ENCODE measurements at regions not wholly inside any gene's neighbourhood (a gene's known extent, or its start where the extent isn't known, plus 50 kb on each side); places are given as distances from the start of the nearest gene placed in this dataset.
"Not testable (repeated sequence)": the region's sequence is repeated elsewhere in the genome, so short reads cannot be mapped to it uniquely, and the experiment has no call there.

DNA sequence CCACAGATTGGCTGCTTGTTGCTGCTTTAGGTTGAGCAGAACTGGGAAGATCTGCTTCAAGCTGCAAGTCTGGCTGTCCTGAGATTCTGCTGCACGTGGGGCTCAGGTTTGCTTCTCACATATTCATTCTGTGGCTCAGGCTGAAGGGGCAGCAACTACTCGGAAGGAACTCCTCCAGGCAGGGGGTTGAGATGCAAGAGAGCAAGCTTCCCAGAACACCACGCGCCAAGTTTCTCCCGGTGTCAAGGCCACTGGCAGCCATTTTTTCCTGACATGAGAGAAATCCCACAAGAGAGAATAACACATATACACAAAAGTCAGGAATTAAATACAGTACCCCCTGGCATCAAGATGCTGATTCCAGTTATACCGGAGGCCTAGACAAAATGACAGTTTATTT is 887.6 kb upstream of the SLC10A2 start:
- no peak overlapping the region for H3K4me3 ChIP-seq (ENCODE audit: low read depth, low read length)
- DNase-seq (ENCODE audit: low read depth), result no peak

DNA sequence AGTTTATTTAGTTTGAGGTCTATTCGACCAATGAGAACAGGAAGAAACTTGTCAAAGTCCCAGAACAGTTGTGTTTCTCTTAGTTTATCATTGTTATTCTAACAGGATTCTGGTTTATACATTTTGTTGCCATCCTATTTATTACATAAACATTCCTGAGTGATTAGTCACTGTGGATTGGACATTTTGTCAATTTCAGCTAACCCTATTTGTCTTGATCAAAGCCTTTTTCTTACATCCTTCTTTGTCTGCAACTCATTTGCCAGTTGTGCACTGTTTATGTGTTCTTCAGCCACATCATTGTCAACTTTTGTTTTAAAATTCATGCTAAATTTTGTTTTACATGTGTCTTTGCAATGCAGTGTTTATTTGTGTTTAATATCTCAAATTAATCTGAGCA is 886.0 kb upstream of the SLC10A2 start:
- H3K4me3 ChIP-seq (ENCODE audit: low read depth, low read length), result no peak overlapping the region

DNA sequence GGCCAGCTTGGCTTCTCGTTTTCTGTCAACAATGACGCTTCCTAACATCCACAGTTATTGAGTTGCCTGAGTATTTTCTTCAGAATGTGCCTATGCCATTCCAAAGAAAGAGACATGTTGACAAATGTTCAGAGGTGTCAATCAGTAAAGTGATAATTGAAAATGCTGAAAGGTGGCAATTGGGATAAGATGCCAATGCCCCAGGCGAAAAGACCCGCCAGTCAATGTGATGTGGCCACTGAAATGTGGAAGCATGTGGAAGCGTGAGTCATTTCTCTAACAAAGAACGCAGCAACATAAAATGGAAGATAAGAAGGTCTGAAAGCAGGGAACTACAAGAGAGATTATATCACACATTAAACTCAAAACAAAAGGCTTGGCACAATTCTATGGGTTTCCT is 882.2 kb upstream of the SLC10A2 start:
- DNase-seq (ENCODE audit: low read depth), result no peak
- no peak overlapping the region for H3K4me3 ChIP-seq (ENCODE audit: low read depth, low read length)

More for the DNA sequence above, 886.0 kb upstream of the SLC10A2 start:
- no peak for DNase-seq (ENCODE audit: low read depth)

DNA sequence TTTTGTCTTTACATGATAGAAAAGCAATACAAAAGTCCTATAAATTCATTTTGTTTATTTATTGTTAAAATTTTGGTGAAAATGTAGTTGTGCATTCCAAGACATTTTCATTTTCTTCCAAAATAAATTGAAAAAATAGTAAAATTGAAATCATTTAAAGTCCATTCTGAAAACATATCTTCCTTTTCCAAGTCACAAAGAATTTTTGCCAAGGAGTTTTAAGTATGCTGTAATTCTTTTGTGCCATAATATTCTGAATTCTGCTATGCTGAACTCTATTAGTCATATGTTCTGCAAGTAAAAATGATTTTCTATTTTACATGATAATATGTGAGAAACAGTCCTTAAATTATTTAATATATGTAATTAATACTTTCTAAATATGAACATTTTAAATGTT is 879.6 kb upstream of the SLC10A2 start:
- no peak for DNase-seq (ENCODE audit: low read depth)
- H3K4me3 ChIP-seq (ENCODE audit: low read depth, low read length), result no peak overlapping the region

DNA sequence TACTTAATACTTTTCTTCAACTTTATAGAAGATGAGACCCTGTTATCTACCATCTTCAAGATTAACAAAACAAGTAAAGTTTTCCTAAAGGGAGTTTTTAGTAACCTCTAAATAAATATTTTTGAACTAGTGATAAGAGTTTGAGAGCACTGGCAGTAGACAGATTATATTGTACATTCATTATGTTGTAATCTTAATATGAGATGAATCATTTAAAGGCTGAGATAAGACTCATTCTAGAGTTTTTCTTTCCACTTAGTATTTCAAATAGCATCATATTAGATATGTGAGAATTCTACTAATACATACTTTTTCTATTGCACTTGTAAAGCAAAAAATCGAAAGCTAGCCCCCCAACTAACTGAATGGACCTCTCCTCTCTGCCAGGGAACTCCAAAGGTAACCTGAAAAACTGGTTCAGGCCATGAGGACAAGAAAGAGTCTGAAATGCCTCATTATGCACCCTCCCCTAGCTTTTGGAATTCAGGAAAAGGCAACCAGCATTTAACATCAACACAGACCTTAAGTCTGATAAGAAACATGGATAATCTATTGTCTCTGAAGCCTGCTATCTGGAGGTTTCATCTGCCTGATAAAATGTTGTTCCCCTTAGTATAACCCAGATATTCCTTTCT is 875.4 kb upstream of the SLC10A2 start:
- H3K4me3 ChIP-seq (ENCODE audit: low read depth, low read length), result no peak overlapping the region
- DNase-seq (ENCODE audit: low read depth), result no peak

DNA sequence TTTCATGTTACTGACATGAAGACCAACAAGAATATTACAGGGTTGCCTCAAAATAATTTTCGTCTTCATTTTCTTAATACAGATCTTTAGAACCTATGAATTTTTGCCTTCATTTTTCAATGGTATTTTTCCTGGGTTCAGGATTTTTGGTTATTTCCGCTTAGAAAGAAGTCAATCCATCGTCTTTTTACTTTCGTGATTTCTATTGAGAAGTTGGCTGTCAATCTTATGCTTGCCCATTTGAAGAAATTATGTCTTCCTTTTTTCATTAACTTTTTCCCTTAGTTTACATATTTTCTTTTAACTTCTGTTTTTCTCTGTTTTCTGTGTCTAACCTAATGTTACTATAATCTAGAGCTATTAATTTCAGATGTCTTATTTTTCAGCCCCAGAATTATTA is 868.9 kb upstream of the SLC10A2 start:
- no peak overlapping the region for H3K4me3 ChIP-seq (ENCODE audit: low read depth, low read length)
- no peak for DNase-seq (ENCODE audit: low read depth)

DNA sequence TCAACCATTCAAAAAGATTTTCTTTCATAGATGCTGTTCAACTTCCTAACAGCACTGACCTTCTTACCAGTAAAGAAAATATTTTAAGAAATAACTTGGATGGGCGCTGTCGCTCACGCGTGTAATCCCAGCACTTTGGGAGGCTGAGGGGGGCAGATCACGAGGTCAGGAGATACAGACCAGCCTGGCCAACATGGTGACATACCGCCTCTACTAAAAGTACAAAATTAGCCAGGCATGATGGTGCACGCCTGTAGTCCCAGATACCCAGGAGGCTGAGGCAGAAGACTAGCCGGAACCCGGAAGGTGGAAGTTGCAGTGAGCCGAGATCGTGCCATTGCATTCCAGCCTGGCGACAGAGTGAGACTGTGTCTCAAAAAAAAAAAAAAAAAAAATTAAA is 865.7 kb upstream of the SLC10A2 start:
- DNase-seq (ENCODE audit: low read depth), result no peak
- H3K4me3 ChIP-seq (ENCODE audit: low read depth, low read length), result no peak overlapping the region

GRCh38 chr13:103931331-103931845 is 865.2 kb upstream of the SLC10A2 start:
- H3K4me3 ChIP-seq (ENCODE audit: low read depth, low read length), result no peak overlapping the region
- DNase-seq (ENCODE audit: low read depth), result no peak

DNA sequence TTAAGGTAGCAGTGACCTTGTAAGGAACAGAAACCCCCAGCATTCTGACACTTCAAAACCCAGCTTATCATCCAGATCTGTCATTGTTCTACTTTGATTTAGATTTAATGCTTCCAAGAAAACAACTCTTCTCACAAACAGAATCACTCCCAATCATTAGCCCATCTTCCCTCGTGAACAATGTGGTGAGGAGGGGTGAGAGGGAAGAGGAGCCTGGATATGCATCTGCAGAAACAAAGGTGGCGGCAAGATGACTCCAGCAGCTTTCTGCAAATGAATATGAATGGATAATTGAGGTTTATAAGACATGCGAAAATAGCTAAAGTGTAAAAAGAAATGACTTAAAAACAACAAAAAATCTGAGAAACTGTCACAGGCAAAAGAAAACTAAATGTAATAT is 859.9 kb upstream of the SLC10A2 start:
- H3K4me3 ChIP-seq (ENCODE audit: low read depth, low read length), result no peak overlapping the region
- no peak for DNase-seq (ENCODE audit: low read depth)

- DNase-seq (ENCODE audit: low read depth), result no peak
Observed at GRCh38 chr13:103908911-103909310, 842.7 kb upstream of the SLC10A2 start.

GRCh38 chr13:103908274-103908673 is 842.1 kb upstream of the SLC10A2 start:
- no peak overlapping the region for H3K4me3 ChIP-seq (ENCODE audit: low read depth, low read length)
- no peak for DNase-seq (ENCODE audit: low read depth)

More at GRCh38 chr13:103908911-103909310, 842.7 kb upstream of the SLC10A2 start:
- no peak overlapping the region for H3K4me3 ChIP-seq (ENCODE audit: low read depth, low read length)

- no peak overlapping the region for H3K4me3 ChIP-seq (ENCODE audit: low read depth, low read length)
- DNase-seq (ENCODE audit: low read depth), result no peak
Observed at GRCh38 chr13:103903790-103904189, 837.6 kb upstream of the SLC10A2 start.

GRCh38 chr13:103898481-103898880 is 832.3 kb upstream of the SLC10A2 start:
- no peak overlapping the region for H3K4me3 ChIP-seq (ENCODE audit: low read depth, low read length)
- no peak for DNase-seq (ENCODE audit: low read depth)

DNA sequence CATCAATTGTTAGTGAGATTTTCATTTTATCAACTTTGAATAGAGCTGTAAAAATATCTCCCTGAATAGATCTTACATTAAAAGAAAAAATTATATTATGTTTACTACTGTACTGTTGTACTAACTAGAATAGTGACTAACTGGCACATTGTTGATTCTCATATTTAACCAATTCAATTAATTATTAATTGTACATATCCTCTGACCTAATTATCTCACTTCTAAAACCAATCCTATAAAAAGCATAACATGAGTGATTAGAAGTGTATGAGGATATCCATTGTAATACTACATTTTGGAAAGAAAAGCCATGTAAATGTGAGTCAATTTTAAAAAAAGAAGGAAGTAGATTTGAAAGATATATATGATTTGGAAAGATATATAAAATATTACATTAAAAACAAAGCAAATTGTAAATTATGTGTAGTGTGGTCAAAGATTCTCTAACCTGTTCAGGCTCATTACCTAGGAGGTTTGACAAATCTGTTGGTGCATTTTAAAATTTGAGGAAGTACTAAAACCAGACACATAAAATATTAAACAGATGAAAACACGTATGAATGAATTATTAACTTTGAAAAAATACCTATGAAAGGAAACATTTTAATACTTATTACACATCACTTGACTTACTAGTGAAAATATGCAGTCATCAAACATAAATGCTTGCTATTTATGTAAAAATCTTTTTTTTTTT is 829.8 kb upstream of the SLC10A2 start:
- DNase-seq (ENCODE audit: low read depth), result no peak
- no peak overlapping the region for H3K4me3 ChIP-seq (ENCODE audit: low read depth, low read length)

DNA sequence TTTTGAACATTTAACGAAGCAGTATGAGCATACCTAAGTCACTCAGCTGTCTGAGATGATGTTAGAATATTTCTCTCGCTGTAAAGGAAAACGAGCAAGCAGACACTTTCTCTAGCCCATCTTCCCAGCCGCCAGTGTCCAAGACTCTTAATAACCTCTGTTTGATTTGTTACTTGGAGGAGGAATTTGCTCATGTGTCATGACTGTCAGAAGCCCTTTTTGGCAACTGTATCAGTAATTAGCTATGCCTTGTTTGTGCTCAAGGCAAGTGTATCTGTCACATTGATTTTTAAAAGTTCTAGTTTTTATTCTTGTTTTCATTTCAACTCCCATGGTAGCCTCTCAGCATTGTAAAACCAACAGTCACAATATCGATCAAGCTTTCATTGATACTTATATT is 828.4 kb upstream of the SLC10A2 start:
- no peak overlapping the region for H3K4me3 ChIP-seq (ENCODE audit: low read depth, low read length)
- DNase-seq (ENCODE audit: low read depth), result no peak

GRCh38 chr13:103884101-103884723 is 818.0 kb upstream of the SLC10A2 start:
- no peak overlapping the region for H3K4me3 ChIP-seq (ENCODE audit: low read depth, low read length)
- no peak for DNase-seq (ENCODE audit: low read depth)

GRCh38 chr13:103883698-103884097 is 817.5 kb upstream of the SLC10A2 start:
- DNase-seq (ENCODE audit: low read depth), result no peak
- no peak overlapping the region for H3K4me3 ChIP-seq (ENCODE audit: low read depth, low read length)

DNA sequence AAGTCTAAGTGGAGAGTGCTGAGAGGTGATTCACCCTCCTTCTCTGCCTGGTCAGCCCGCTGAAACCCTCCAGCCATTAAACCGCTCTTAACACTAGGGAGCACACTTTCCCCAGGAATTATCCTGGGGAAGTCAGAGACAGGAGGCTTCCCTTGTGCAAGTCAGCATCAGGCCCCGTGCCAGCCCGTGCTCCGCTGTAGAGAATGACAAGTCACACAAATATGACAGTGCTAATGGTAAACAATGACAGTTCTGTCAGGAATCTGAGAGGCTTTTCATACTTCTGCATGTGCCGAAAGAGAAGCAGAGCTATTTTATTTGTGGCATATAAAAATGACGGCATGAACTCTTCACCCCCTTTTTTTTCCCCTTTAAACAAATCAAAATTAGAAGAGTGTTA is 816.9 kb upstream of the SLC10A2 start:
- H3K4me3 ChIP-seq (ENCODE audit: low read depth, low read length), result peak overlapping the region; percentile 22
- DNase-seq (ENCODE audit: low read depth), result peak; percentile 92

DNA sequence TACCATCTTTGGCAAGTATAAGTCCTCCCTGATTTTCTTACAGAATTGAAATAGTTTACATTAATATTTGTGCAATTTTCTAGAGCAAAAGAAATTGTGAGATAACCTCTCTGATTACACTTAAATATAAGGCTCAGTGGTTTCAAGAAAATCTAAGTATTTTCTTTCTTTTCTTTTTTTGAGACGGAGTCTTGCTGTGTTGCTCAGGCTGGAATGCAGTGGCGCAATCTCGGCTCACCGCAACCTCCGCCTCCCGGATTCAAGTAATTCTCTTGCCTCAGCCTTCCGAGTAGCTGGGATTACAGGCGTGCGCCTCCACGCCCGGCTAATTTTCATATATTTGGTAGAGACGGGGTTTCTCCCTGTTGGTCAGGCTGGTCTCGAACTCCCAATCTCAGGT is 813.9 kb upstream of the SLC10A2 start:
- DNase-seq (ENCODE audit: low read depth); H3K4me3 ChIP-seq (ENCODE audit: low read depth, low read length): not testable (repeated sequence)

- no peak overlapping the region for H3K4me3 ChIP-seq (ENCODE audit: low read depth, low read length)
- DNase-seq (ENCODE audit: low read depth), result no peak
Observed at GRCh38 chr13:103878891-103879605, 812.8 kb upstream of the SLC10A2 start.

Measured in skeletal muscle cell (primary cell).